ENCODE measurements at regions not wholly inside any gene's neighbourhood (a gene's known extent, or its start where the extent isn't known, plus 50 kb on each side); places are given as distances from the start of the nearest gene placed in this dataset.

- DNase-seq (no peak), FAIRE-seq (no peak)
- no peak for TF ChIP-seq CTCF (IDR thresholded peaks at IDR 0.05; ENCODE audit: borderline replicate concordance, extremely low read depth, insufficient read depth)
- Histone ChIP-seq H3K36me3 (ENCODE audit: control insufficient read depth in 2 of 3, insufficient read depth in 3 of 3, low read length in 3 of 3) (no peaks in the 10 kb centered on the region), H3K4me1 (ENCODE audit: control insufficient read depth in 2 of 3, insufficient read depth in 2 of 3, low read depth in 1 of 3, low read length in 3 of 3) (no peaks in the 10 kb centered on the region), H3K27ac (ENCODE audit: low read depth in 2 of 2, low read length in 2 of 2) (no peak overlapping the region), H3K9me3 (ENCODE audit: control insufficient read depth in 2 of 3, insufficient read depth in 1 of 3, low read length in 3 of 3) (no peaks in the 10 kb centered on the region), H3K27me3 (ENCODE audit: control insufficient read depth, insufficient read depth, low read length) (no peaks in the 10 kb centered on the region), H3K9ac (ENCODE audit: low read length in 3 of 3) (no peak overlapping the region), H3K4me3 (ENCODE audit: low read length in 3 of 3) (no peak overlapping the region)
- intact Hi-C loops (cut with DNase I) = no loop called here
Measured at GRCh38 chr7:68922850-68923249, 675.4 kb upstream of the AUTS2 start.

GRCh38 chr7:68925241-68925640 is 673.0 kb upstream of the AUTS2 start:
- Histone ChIP-seq H3K36me3 (ENCODE audit: control insufficient read depth in 2 of 3, insufficient read depth in 3 of 3, low read length in 3 of 3) (no peaks in the 10 kb centered on the region), H3K27ac (ENCODE audit: low read depth in 2 of 2, low read length in 2 of 2) (no peak overlapping the region), H3K4me3 (ENCODE audit: low read length in 3 of 3) (no peak overlapping the region), H3K27me3 (ENCODE audit: control insufficient read depth, insufficient read depth, low read length) (no peaks in the 10 kb centered on the region), H3K9ac (ENCODE audit: low read length in 3 of 3) (no peak overlapping the region), H3K4me1 (ENCODE audit: control insufficient read depth in 2 of 3, insufficient read depth in 2 of 3, low read depth in 1 of 3, low read length in 3 of 3) (no peaks in the 10 kb centered on the region), H3K9me3 (ENCODE audit: control insufficient read depth in 2 of 3, insufficient read depth in 1 of 3, low read length in 3 of 3) (no peaks in the 10 kb centered on the region)
- intact Hi-C loops (cut with DNase I) = no loop called here
- DNase-seq (no peak), FAIRE-seq (no peak)
- no peak for TF ChIP-seq CTCF (IDR thresholded peaks at IDR 0.05; ENCODE audit: borderline replicate concordance, extremely low read depth, insufficient read depth)

- DNase-seq (no peak), FAIRE-seq (no peak)
- no peaks in the 10 kb centered on the region for H3K27me3 ChIP-seq (ENCODE audit: control insufficient read depth, insufficient read depth, low read length)
- H3K4me1 ChIP-seq (ENCODE audit: control insufficient read depth in 2 of 3, insufficient read depth in 2 of 3, low read depth in 1 of 3, low read length in 3 of 3) = no peaks in the 10 kb centered on the region
- no peaks in the 10 kb centered on the region for H3K36me3 ChIP-seq (ENCODE audit: control insufficient read depth in 2 of 3, insufficient read depth in 3 of 3, low read length in 3 of 3)
- no peak overlapping the region for H3K4me3 ChIP-seq (ENCODE audit: low read length in 3 of 3)
- no peaks in the 10 kb centered on the region for H3K9me3 ChIP-seq (ENCODE audit: control insufficient read depth in 2 of 3, insufficient read depth in 1 of 3, low read length in 3 of 3)
- no peak overlapping the region for H3K9ac ChIP-seq (ENCODE audit: low read length in 3 of 3)
- intact Hi-C loops (cut with DNase I) = no loop called here
- TF ChIP-seq CTCF (IDR thresholded peaks at IDR 0.05; ENCODE audit: borderline replicate concordance, extremely low read depth, insufficient read depth) = no peak
- H3K27ac ChIP-seq (ENCODE audit: low read depth in 2 of 2, low read length in 2 of 2) = no peak overlapping the region
Measured at GRCh38 chr7:68929781-68930261, 668.5 kb upstream of the AUTS2 start.

GRCh38 chr7:68936471-68937035 is 661.7 kb upstream of the AUTS2 start:
- no peaks in the 10 kb centered on the region for H3K36me3 ChIP-seq (ENCODE audit: control insufficient read depth in 2 of 3, insufficient read depth in 3 of 3, low read length in 3 of 3)
- intact Hi-C loops (cut with DNase I) = no loop called here
- DNase-seq (peak in 3 of 5 donors; percentile 9 to 35 (median 21)), FAIRE-seq (no peak)
- H3K4me1 ChIP-seq (ENCODE audit: control insufficient read depth in 2 of 3, insufficient read depth in 2 of 3, low read depth in 1 of 3, low read length in 3 of 3) = no peaks in the 10 kb centered on the region
- no peak overlapping the region for H3K4me3 ChIP-seq (ENCODE audit: low read length in 3 of 3)
- no peaks in the 10 kb centered on the region for H3K9me3 ChIP-seq (ENCODE audit: control insufficient read depth in 2 of 3, insufficient read depth in 1 of 3, low read length in 3 of 3)
- H3K27me3 ChIP-seq (ENCODE audit: control insufficient read depth, insufficient read depth, low read length) = no peaks in the 10 kb centered on the region
- no peak for TF ChIP-seq CTCF (IDR thresholded peaks at IDR 0.05; ENCODE audit: borderline replicate concordance, extremely low read depth, insufficient read depth)
- no peak overlapping the region for H3K9ac ChIP-seq (ENCODE audit: low read length in 3 of 3)
- no peak overlapping the region for H3K27ac ChIP-seq (ENCODE audit: low read depth in 2 of 2, low read length in 2 of 2)

All from kidney (tissue), 13 donors.